Tibial artery (tissue), 4 donors: ENCODE measurements at regions not wholly inside any gene's neighbourhood (a gene's known extent, or its start where the extent isn't known, plus 50 kb on each side); places are given as distances from the start of the nearest gene placed in this dataset.

Experiments used
- DNase-seq, 2 donors: peaks; one replicate each; pipeline ENCODE4 v3.0.0-alpha.2; 2019
- H3K27ac ChIP-seq, 2 donors: fragments of 200-600 bp; sonication (generic) in 1 of 2; 1 replicate in 1 of 2; 2 replicates in 1 of 2; pipeline ENCODE4 v1.5.1; 2018 to 2019; ENCODE audit warnings: mild to moderate bottlenecking in 1 of 2
- H3K27me3 ChIP-seq, 2 donors: fragments of 200-600 bp; sonication (generic) in 1 of 2; one replicate each; pipeline versions ENCODE4 v1.5.1 to v1.6.0; 2016 to 2019
- H3K36me3 ChIP-seq, 3 donors: fragments of 200-600 bp; sonication (generic) in 2 of 3; one replicate each; pipeline ENCODE4 v1.5.1; 2016 to 2019; ENCODE audit warnings: mild to moderate bottlenecking in 2 of 3
- H3K4me1 ChIP-seq, 4 donors: fragments of 200-600 bp; sonication (generic) in 2 of 4; 1 replicate in 3 of 4; 2 replicates in 1 of 4; pipeline ENCODE4 v1.5.1; 2016 to 2019
- H3K4me3 ChIP-seq, 2 donors: fragments of 200-600 bp; sonication (generic) in 1 of 2; 1 replicate in 1 of 2; 2 replicates in 1 of 2; pipeline ENCODE4 v1.5.1; 2018 to 2019; ENCODE audit warnings: mild to moderate bottlenecking in 2 of 2
- H3K9me3 ChIP-seq, 3 donors: fragments of 200-600 bp; sonication (generic) in 1 of 3; one replicate each; pipeline ENCODE4 v1.5.1; 2016 to 2019
- CTCF ChIP-seq, 2 experiments: fragments of 200-600 bp in 1 of 2; fragments of 450-650 bp in 1 of 2; IDR thresholded peaks; one replicate each; pipeline ENCODE4 v1.5.1; 2017 to 2019; ENCODE audit warnings: antibody characterized with exemption in 2 of 2, mild to moderate bottlenecking in 1 of 2, moderate library complexity in 1 of 2
- intact Hi-C: fragments of 100-400 bp; cut with DNase I; formaldehyde crosslinking; loops from one replicate; pipeline ENCODE4 v1.15.0; 2023; ENCODE audit warnings: low total_unique reads

- H3K4me1 ChIP-seq = no peaks in the 10 kb centered on the region
- DNase-seq = no peak
- H3K27ac ChIP-seq = no peak overlapping the region
- no peaks in the 10 kb centered on the region for H3K9me3 ChIP-seq
- intact Hi-C loops = no loop called here
- no peaks in the 10 kb centered on the region for H3K27me3 ChIP-seq
- no peak overlapping the region for H3K4me3 ChIP-seq
- TF ChIP-seq CTCF (IDR thresholded peaks at IDR 0.05) = no peak
- H3K36me3 ChIP-seq = no peaks in the 10 kb centered on the region
Observed at GRCh38 chr9:29038332-29038731, 1465.1 kb upstream of the C9orf72 start.

- Histone ChIP-seq H3K4me1 (no peaks in the 10 kb centered on the region), H3K27me3 (no peaks in the 10 kb centered on the region), H3K4me3 (no peak overlapping the region), H3K27ac (no peak overlapping the region), H3K36me3 (no peaks in the 10 kb centered on the region), H3K9me3 (no peaks in the 10 kb centered on the region)
- intact Hi-C loops = no loop called here
- no peak for DNase-seq
- no peak for TF ChIP-seq CTCF (IDR thresholded peaks at IDR 0.05)
Observed at GRCh38 chr9:29039258-29039657, 1466.0 kb upstream of the C9orf72 start.

- no peak for TF ChIP-seq CTCF (IDR thresholded peaks at IDR 0.05)
- Histone ChIP-seq H3K9me3 (no peaks in the 10 kb centered on the region), H3K27ac (no peak overlapping the region)
Observed at GRCh38 chr9:29043072-29043471, 1469.8 kb upstream of the C9orf72 start.

GRCh38 chr9:29044959-29045358 is 1471.7 kb upstream of the C9orf72 start:
- Histone ChIP-seq H3K4me3 (no peak overlapping the region), H3K36me3 (no peaks in the 10 kb centered on the region), H3K27me3 (no peaks in the 10 kb centered on the region), H3K27ac (no peak overlapping the region), H3K4me1 (no peaks in the 10 kb centered on the region), H3K9me3 (no peaks in the 10 kb centered on the region)
- intact Hi-C loops = no loop called here
- TF ChIP-seq CTCF (IDR thresholded peaks at IDR 0.05) = no peak
- no peak for DNase-seq

More at GRCh38 chr9:29043072-29043471, 1469.8 kb upstream of the C9orf72 start:
- H3K27me3 ChIP-seq = no peaks in the 10 kb centered on the region
- H3K4me3 ChIP-seq = no peak overlapping the region
- no peak for DNase-seq
- no peaks in the 10 kb centered on the region for H3K36me3 ChIP-seq
- intact Hi-C loops = no loop called here
- H3K4me1 ChIP-seq = no peaks in the 10 kb centered on the region

GRCh38 chr9:29060041-29060440 is 1486.8 kb upstream of the C9orf72 start:
- Histone ChIP-seq H3K27ac (no peak overlapping the region), H3K27me3 (no peaks in the 10 kb centered on the region), H3K4me1 (no peaks in the 10 kb centered on the region), H3K4me3 (no peak overlapping the region), H3K36me3 (no peaks in the 10 kb centered on the region), H3K9me3 (no peaks in the 10 kb centered on the region)
- TF ChIP-seq CTCF (IDR thresholded peaks at IDR 0.05) = no peak
- intact Hi-C loops = no loop called here
- no peak for DNase-seq

- H3K9me3 ChIP-seq = no peaks in the 10 kb centered on the region
- no peak overlapping the region for H3K27ac ChIP-seq
- TF ChIP-seq CTCF (IDR thresholded peaks at IDR 0.05) = no peak
- H3K27me3 ChIP-seq = no peaks in the 10 kb centered on the region
- intact Hi-C loops = no loop called here
- no peak overlapping the region for H3K4me3 ChIP-seq
- H3K4me1 ChIP-seq = no peaks in the 10 kb centered on the region
- H3K36me3 ChIP-seq = no peaks in the 10 kb centered on the region
- no peak for DNase-seq
Observed at GRCh38 chr9:29062446-29062845, 1489.2 kb upstream of the C9orf72 start.
